GM19438 (cell line): ENCODE measurements at regions not wholly inside any gene's neighbourhood (a gene's known extent, or its start where the extent isn't known, plus 50 kb on each side); places are given as distances from the start of the nearest gene placed in this dataset.
"Not testable (repeated sequence)": the region's sequence is repeated elsewhere in the genome, so short reads cannot be mapped to it uniquely, and the experiment has no call there.

ENCODE experiments used
- ATAC-seq: cut with Tn5 transposase; IDR thresholded peaks from one replicate; pipeline ENCODE4 v1.9.1; 2021; ENCODE audit warnings: low read depth; ENCODE audit not compliant: unreplicated experiment

- no peak for ATAC-seq
These were observed 880.5 kb upstream of the GOT2 start for GRCh38 chr16:59614466-59615240.

DNA sequence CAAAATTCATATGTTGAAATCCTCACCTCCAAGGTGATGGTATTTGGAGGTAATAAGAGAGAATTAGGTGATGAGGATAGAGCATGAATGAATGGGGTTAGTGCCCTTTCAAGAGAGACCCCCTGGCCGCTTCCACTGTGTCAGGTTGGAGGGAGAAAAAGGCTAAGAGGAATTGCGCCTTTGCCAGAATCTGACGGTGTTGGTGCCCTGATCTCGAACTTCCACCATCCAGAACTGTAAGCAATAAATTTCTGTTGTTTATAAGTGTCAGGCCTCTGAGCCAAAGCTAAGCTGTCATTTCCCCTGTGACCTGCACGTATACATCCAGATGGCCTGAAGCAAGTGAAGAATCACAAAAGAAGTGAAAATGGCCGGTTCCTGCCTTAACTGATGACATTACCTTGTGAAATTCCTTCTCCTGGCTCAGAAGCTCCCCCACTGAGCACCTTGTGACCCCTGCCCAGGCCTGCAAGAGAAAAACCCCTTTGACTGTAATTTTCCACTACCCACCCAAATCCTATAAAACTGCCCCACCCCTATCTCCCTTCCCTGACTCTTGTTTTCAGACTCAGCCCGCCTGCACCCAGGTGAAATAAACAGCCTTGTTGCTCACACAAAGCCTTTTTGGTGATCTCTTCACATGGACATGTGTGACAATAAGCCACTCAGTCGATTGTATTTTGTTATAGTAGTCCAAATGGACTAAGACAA, 878.9 kb upstream of the GOT2 start:
- ATAC-seq, result not testable (repeated sequence)

DNA sequence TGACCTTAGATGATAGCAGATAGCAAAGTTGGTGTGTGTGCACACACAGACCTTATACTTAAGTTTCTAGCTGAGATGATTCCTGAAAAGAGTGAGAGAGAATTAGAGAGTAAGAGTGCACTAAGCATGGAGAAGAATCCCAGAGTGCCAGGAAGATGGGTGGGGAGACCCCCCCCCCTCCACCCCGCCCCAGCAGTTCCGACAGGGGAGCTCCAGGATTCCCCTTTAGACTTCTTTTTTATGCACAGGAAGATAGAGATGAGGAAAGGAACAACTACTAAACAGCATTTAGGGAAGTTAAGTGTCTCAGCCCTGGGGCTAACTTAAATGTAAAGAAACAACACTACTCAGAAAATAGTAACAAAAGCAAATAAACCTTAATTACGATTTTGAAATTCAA, 878.0 kb upstream of the GOT2 start:
- no peak for ATAC-seq

DNA sequence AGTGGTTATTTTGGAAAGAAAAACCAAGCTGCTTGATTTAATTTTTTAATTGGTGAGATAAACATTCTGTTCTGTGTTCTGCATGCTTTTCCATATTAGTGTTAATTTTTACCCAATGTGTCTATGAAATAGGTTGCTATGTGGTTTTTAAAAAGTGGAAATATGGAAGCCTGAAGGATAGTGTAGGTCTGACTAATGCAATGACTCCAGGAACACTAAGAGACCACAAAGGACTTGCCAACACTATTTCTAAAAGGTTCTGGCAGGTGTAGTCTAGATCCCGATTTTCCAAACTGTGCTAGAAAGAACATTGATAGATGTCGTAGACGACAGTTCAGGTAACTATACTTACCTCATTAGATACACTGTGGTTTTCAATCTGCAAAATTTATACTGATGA, 877.4 kb upstream of the GOT2 start:
- ATAC-seq, result no peak

GRCh38 chr16:59605706-59606105, 871.6 kb upstream of the GOT2 start:
- ATAC-seq, result no peak

DNA sequence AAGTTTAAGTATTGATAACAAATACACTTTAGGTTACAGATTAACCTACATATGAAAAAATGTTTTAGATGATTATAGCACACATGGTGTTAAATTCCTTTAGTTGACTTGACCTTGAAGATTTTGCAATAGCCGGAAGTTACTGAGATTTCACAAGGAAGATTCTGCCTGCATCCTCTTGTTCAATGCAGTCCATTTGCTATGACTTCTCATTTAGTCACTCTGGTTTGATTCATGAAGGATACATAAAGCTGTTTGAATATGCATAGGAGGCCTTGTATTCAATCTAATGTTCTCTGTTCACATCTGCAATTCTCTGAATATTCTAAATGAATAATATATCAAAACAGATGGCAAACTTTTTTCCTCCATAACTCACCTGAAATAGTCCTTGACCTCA, 870.2 kb upstream of the GOT2 start:
- ATAC-seq, result no peak

DNA sequence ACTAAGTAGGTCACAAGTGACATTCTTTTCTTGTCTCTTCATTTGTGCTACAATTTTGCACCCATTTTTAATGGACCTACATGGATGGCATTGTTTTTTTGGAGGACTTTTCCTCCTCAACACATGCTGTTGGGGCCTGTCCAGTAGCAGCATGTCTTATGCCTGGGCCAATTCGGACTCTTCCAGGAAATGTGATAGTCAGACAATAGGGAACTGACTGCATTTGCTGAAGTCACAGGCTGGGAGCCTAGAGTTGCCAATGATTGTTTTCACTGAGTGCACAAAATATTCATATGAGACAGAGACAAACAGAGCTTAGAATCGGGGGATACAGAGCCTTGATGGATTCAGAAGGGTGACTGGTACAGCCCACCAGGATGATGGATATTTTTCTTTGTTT, 867.3 kb upstream of the GOT2 start:
- ATAC-seq, result no peak

DNA sequence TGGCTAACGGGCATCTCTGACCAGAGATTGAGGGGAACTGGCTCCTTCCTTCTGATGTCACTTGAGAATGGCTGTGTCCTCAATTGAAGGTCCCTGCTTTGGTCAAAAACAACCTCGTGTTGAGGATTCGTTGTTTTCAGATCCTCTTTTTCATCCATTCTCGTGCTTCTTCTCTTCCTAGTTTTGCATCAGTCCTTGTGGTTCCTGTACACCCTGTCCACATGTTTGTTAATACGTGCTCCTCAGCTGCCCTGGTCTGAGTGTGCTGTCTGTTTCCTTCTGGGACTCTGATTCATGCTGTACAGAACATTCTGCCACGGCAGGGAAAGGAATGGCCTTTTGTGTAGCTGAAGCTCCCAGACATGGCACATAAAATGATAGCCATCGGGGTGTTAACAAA, 863.2 kb upstream of the GOT2 start:
- ATAC-seq, result no peak

- ATAC-seq, result no peak
These were observed 862.6 kb upstream of the GOT2 start for GRCh38 chr16:59596693-59597092.

DNA sequence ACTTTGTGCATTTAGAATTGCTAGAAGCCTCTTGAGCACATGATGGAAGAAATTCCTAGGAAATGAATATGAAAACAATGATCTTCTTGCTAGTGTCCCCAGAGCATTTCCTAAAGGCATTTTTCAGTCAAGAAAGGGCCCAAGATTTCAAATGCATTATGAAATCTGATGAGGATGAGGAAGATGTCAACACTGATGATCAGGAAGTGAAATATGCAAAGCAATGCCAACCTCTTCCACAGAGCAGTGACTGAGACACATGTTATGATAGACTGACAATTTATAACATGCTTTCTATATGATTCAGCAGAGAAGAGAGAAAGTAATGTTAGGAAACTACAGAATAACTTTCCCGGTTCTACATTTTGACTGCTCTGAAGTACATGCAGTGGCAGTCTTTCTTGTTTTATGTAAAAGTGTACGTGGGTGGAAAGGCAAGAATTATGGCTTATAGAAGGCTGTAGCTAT, 859.1 kb upstream of the GOT2 start:
- no peak for ATAC-seq

GRCh38 chr16:59591480-59591879, 857.4 kb upstream of the GOT2 start:
- ATAC-seq, result no peak

- no peak for ATAC-seq
These were observed 856.7 kb upstream of the GOT2 start for GRCh38 chr16:59590845-59591244.

DNA sequence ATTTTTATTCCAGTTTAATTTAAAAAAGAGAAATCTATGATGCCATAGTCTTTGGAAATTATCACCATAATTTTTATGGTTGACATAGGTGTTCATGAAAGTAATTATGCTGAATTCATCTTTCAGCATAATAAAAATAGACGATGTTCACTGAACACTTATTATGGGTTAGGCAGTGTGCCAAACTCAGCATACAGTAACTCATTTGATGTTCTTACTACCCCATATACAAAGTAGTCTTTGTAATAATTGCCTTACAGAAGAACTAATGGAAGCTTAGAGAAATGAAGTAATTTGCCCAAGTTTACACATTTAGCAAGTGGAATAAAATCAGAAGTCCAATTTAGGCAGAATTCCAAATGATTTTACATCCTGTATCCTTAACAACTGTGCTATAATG, 852.2 kb upstream of the GOT2 start:
- ATAC-seq, result no peak

- ATAC-seq, result no peak
These were observed 840.2 kb upstream of the GOT2 start for GRCh38 chr16:59574296-59574695.

DNA sequence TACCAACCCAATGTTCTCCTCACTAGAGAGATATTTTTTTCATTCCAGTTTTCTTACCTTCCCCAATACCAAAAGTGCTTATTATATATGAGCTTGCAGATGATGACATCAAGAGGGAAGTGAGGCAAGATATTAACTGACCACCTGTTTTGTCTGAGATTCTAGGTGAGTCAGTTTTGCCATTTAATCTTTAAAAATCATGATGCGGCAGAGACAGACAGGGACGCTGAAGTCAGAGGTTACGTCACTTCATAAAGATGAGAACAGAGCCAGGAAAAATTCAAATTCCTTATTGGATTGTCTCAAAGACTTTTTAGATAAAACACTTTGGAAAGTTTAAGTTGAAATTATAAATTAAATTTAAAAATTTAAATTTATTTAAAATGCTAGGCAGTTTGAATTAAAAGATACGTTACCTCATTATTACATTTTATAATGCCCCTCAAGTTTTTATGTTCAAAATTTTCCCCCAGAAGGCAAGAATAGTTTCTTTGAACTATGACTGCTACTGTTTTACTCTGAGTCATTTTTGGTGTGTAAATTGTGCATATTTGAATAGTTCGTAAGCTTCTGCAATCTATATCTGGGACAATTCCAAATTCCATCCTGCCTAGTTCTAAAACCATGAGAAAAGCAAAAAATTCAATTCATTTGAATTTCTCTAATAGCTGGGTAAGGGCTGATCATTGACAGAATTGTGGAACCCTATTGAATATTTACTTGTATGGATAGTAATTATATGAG, 839.6 kb upstream of the GOT2 start:
- ATAC-seq, result no peak

DNA sequence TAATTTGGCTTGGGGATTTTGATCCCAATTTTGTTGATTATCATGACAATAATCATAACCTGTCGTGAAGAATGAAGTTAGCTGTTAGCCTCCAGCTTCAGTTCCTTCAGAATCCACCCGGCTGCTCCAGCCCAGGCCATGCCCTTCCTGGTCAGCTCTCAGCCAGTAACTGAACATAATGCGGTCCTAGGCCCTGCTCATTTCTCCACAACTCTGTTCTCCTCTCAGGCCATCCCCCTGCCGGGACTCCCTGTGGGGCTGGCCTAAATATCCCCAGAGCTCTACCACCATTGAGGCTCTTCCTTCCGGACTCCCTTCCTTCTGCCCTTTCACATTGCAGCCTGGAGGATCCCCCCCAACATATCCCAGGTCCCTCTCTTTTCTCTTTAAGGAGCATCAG, 833.4 kb upstream of the GOT2 start:
- no peak for ATAC-seq

DNA sequence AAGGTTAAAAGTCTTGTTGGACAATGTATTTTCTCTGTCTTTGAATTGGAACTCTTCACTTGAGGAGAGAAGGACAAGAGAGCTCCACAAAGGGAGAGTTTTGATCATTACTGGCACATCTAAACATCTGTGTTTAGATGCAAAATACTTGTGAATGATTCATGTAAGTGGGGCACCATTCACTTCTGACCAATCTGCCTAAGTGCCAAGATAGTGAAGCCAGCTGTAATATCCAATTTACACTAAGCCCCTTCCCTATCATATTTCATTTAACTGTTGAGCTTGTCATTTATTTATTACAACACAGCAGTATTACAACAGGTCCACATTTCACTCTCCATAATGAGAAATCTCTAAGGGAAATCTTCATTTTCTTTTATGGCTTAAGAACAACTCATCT, 832.3 kb upstream of the GOT2 start:
- ATAC-seq, result no peak

GRCh38 chr16:59558679-59559078, 824.6 kb upstream of the GOT2 start:
- no peak for ATAC-seq

DNA sequence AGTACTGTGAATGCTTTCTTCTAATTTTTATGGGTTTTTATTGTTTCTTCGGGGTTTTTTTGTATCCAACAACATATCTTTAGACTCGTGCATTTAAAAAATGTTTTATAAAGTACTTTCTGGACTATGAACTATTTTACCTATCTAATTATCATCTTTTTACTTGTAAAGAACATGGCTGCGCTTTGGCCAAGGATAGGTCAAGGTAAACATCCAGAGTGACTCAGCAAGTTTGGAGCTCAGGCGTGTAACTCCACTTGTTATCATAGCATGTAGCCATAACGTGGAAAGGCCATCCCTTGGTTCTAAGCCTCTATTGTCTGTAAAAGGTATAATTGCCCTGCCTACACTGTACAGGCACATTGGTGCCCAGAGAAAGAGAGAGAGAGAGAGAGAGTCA, 818.0 kb upstream of the GOT2 start:
- no peak for ATAC-seq

GRCh38 chr16:59545721-59546120, 811.6 kb upstream of the GOT2 start:
- ATAC-seq, result no peak

- no peak for ATAC-seq
These were observed 809.5 kb upstream of the GOT2 start for GRCh38 chr16:59543641-59544040.
